ENCODE measurements at regions not wholly inside any gene's neighbourhood (a gene's known extent, or its start where the extent isn't known, plus 50 kb on each side); places are given as distances from the start of the nearest gene placed in this dataset.

DNA sequence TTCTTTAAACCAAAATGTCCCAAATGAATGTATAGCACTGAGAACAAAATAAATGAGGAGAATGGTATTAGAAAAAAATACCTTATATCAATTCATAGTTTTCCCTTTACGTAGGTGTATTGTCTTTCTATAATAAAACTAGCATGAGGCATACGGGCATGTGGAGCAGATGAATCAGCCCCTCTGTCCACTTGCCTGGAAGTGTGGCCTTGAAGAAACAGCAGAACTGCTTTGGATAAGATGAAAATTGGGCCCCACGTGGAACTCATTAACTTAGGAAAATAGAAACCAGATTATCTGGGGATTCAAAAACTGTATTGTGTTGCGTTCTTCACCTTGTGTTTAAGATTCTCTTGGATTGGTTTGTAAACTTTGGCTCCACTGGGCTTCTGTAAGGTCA lies 356.8 kb upstream of the B3GALT2 start:
- DNase-seq (ENCODE audit: low read depth): no peak
- TF ChIP-seq, protein P1, sequence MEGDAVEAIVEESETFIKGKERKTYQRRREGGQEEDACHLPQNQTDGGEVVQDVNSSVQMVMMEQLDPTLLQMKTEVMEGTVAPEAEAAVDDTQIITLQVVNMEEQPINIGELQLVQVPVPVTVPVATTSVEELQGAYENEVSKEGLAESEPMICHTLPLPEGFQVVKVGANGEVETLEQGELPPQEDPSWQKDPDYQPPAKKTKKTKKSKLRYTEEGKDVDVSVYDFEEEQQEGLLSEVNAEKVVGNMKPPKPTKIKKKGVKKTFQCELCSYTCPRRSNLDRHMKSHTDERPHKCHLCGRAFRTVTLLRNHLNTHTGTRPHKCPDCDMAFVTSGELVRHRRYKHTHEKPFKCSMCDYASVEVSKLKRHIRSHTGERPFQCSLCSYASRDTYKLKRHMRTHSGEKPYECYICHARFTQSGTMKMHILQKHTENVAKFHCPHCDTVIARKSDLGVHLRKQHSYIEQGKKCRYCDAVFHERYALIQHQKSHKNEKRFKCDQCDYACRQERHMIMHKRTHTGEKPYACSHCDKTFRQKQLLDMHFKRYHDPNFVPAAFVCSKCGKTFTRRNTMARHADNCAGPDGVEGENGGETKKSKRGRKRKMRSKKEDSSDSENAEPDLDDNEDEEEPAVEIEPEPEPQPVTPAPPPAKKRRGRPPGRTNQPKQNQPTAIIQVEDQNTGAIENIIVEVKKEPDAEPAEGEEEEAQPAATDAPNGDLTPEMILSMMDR (IDR thresholded peaks at IDR 0.05; ENCODE audit: insufficient read depth, low read depth, low read length): no peak
- no peak overlapping the region for H3K4me3 ChIP-seq (ENCODE audit: low read depth, low read length)

DNA sequence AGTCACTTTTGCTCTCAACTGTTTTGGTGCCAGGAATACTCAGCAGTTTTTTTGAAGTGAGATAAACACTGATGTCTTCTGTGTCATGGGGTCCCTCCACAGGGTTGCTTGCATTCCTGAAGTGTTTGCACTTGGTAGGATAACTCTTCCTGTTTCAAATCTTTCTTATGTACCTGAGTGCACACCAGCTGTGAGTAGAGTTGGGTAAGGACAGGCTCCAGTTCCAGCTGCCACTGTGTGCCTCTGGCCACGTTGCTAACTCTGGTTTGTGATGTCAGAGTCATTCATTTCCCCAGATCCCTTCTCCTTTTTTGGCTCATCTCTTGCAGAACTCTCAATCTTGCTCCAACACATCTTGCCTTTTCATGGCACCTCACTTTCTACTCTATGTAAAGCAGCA lies 356.3 kb upstream of the B3GALT2 start:
- TF ChIP-seq, protein P1 (IDR thresholded peaks at IDR 0.05; ENCODE audit: insufficient read depth, low read depth, low read length): no peak
- no peak overlapping the region for H3K4me3 ChIP-seq (ENCODE audit: low read depth, low read length)
- no peak for DNase-seq (ENCODE audit: low read depth)

DNA sequence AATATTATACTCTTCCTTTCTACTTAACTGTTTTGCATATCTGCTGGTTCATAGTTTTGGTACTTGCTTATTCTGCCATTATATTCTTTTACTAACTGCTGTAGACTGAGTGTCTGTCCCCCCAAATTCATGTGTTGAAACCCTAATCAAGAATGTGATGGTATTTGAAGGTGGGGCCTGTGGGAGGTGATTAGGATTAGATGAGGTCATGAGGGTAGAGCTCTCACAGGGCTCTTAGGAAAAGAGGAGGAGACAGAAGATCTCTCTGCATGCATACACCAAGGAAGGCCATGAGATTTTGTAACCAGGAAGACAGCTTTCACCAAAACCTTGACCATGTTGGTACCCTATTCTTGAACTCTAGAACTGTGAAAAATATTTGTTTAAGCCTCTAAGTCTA lies 354.1 kb upstream of the B3GALT2 start:
- DNase-seq (ENCODE audit: low read depth): no peak
- no peak overlapping the region for H3K4me3 ChIP-seq (ENCODE audit: low read depth, low read length)
- TF ChIP-seq, protein P1 (IDR thresholded peaks at IDR 0.05; ENCODE audit: insufficient read depth, low read depth, low read length): no peak

DNA sequence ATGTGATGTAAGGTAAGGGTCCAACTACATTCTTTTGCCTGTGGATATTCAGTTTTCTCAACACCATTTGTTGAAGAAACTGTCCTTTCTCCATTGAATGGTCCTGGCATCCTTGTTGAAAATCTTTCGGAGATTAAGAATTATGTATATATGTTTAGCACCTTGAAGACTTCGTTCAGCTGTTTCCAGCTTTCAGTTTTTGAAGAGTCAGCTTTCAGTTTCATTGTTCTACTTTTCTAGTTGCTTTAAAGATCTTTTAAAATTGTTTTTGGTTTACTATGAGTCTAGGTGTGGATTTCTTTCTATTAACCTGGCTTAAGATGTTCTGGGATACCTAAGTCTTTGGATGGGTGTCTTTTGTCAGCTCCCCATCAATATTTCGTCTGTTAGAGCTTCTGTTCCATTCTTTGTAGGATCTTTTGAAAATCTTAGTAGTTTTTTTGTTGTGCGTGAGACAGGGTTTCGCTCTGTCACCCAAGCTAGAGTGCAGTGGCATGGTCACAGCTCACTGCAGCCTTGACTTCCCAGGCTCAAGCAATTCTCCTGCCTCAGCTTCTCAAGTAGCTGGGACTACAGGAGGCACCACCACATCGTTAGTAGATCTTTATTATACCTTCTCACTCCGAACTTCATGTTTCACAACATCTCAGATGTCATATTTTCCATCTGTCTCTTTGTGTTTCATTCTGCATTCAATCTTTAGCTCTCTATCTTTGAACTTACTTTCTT lies 353.5 kb upstream of the B3GALT2 start:
- DNase-seq (ENCODE audit: low read depth): no peak
- H3K4me3 ChIP-seq (ENCODE audit: low read depth, low read length): no peak overlapping the region
- TF ChIP-seq, protein P1 (IDR thresholded peaks at IDR 0.05; ENCODE audit: insufficient read depth, low read depth, low read length): no peak

DNA sequence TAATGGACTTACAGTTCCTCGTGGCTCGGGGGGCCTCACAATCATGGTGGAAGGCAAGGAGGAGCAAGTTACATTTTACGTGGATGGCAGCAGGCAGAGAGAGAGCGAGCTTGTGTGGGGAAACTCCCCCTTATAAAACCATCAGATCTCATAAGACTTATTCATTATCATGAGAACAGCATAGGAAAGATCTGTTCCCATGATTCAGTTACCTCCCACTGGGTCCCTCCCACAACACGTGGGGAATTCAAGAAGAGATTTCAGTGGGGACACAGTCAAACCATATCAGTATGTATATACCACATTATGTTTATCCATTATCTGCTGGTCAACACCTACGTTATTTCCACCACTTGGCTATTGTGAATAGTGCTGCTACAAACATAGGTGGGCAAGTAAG lies 352.3 kb upstream of the B3GALT2 start:
- TF ChIP-seq, protein P1 (IDR thresholded peaks at IDR 0.05; ENCODE audit: insufficient read depth, low read depth, low read length): no peak
- H3K4me3 ChIP-seq (ENCODE audit: low read depth, low read length): no peak overlapping the region
- DNase-seq (ENCODE audit: low read depth): no peak

DNA sequence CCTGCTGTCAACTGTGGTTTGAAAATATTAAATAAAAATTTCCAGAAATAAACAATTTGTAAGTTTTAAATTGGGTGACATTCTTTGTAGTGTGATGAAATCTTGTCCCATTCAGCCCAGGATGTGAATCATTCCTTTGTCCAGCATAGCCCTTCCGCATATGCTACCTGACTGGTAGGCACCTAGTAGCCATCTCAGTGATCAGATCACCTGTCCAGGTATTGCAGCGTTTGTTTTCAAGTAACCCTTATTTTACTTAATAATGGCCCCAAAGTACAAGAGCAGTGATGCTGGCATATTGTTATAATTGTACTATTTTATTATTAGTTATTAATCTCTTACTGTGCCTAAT lies 351.6 kb upstream of the B3GALT2 start:
- DNase-seq (ENCODE audit: low read depth): no peak
- TF ChIP-seq, protein P1 (IDR thresholded peaks at IDR 0.05; ENCODE audit: insufficient read depth, low read depth, low read length): no peak

More for the DNA sequence above, 351.6 kb upstream of the B3GALT2 start:
- no peak overlapping the region for H3K4me3 ChIP-seq (ENCODE audit: low read depth, low read length)

All from fibroblast of villous mesenchyme (primary cell).